ENCODE measurements at regions not wholly inside any gene's neighbourhood (a gene's known extent, or its start where the extent isn't known, plus 50 kb on each side); places are given as distances from the start of the nearest gene placed in this dataset.

DNA sequence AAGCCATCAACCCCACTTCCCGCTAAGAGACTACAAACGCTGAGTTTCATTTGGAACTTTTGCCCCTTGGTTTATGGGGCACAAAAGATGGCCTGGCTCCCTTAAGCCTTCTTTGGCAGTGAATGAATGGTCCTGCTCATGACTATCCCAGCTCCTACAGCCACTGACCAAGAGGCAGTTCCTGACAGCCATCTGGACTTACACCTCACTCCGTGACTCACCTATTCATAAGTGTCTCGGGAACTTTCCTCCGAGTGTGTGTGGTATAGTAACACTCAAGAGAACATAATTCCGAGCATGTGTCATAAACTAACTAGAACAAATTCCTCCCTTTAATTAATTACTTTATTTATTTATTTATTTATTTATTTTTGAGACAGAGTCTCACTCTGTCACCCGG lies 51.9 kb upstream of the NUDT4 start:
- Histone ChIP-seq H3K27me3 (no peaks in the 10 kb centered on the region), H3K9me3 (no peaks in the 10 kb centered on the region), H3K27ac (no peak overlapping the region), H3K36me3 (no peaks in the 10 kb centered on the region), H3K4me1 (no peaks in the 10 kb centered on the region), H3K4me3 (no peak overlapping the region)
- intact Hi-C loops (cut with DNase I; ENCODE audit: low total_unique reads), result no loop called here
- TF ChIP-seq POLR2AphosphoS5 (IDR thresholded peaks at IDR 0.05), result no peak
- TF ChIP-seq POLR2A (IDR thresholded peaks at IDR 0.05), result no peak
- TF ChIP-seq, protein P1, sequence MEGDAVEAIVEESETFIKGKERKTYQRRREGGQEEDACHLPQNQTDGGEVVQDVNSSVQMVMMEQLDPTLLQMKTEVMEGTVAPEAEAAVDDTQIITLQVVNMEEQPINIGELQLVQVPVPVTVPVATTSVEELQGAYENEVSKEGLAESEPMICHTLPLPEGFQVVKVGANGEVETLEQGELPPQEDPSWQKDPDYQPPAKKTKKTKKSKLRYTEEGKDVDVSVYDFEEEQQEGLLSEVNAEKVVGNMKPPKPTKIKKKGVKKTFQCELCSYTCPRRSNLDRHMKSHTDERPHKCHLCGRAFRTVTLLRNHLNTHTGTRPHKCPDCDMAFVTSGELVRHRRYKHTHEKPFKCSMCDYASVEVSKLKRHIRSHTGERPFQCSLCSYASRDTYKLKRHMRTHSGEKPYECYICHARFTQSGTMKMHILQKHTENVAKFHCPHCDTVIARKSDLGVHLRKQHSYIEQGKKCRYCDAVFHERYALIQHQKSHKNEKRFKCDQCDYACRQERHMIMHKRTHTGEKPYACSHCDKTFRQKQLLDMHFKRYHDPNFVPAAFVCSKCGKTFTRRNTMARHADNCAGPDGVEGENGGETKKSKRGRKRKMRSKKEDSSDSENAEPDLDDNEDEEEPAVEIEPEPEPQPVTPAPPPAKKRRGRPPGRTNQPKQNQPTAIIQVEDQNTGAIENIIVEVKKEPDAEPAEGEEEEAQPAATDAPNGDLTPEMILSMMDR (IDR thresholded peaks at IDR 0.05), result no peak
- no peak for DNase-seq (ENCODE audit: low spot score in 2 of 2)

Measured in breast epithelium (tissue), 4 donors.